Neural cell (in vitro differentiated cells): ENCODE measurements at regions not wholly inside any gene's neighbourhood (a gene's known extent, or its start where the extent isn't known, plus 50 kb on each side); places are given as distances from the start of the nearest gene placed in this dataset.

Experiments
- H2AFZ ChIP-seq: fragments of 200-600, 300-800 bp; sonication (generic), shearing (Covaris generic); 2 replicates; pipeline ENCODE4 v1.6.0; 2014; ENCODE audit warnings: low read depth, mild to moderate bottlenecking, antibody characterized with exemption, low read length, moderate library complexity
- H3F3A ChIP-seq: fragments of 200-600 bp; shearing (Covaris generic); 2 replicates; pipeline ENCODE4 v1.6.1; 2016; ENCODE audit warnings: mild to moderate bottlenecking, moderate library complexity, mixed read lengths, antibody characterized with exemption, low read length; ENCODE audit not compliant: insufficient read depth, poor library complexity, severe bottlenecking
- H3K27ac ChIP-seq: fragments of 200-600, 300-800 bp; sonication (generic), shearing (Covaris generic); 2 replicates; pipeline ENCODE4 v1.5.1; 2014; ENCODE audit warnings: mild to moderate bottlenecking, low read length, moderate library complexity
- H3K27me3 ChIP-seq: fragments of 300-800, 200-600 bp; sonication (generic), shearing (Covaris generic); 2 replicates; pipeline ENCODE4 v1.6.0; 2014; ENCODE audit warnings: mild to moderate bottlenecking, low read depth, low read length, moderate library complexity; ENCODE audit not compliant: insufficient read depth
- H3K36me3 ChIP-seq: fragments of 300-800, 200-600 bp; sonication (generic), shearing (Covaris generic); 2 replicates; pipeline ENCODE4 v1.5.1; 2014; ENCODE audit warnings: mild to moderate bottlenecking, antibody characterized with exemption, low read length, moderate library complexity; ENCODE audit not compliant: insufficient read depth
- H3K4me2 ChIP-seq: fragments of 300-800, 200-600 bp; sonication (generic), shearing (Covaris generic); 2 replicates; pipeline ENCODE4 v1.6.0; 2014; ENCODE audit warnings: mild to moderate bottlenecking, low read length
- H3K4me3 ChIP-seq: fragments of 300-800, 200-600 bp; sonication (generic), shearing (Covaris generic); 2 replicates; pipeline ENCODE4 v1.5.1; 2014; ENCODE audit warnings: mild to moderate bottlenecking, low read length, moderate library complexity
- H3K79me2 ChIP-seq: fragments of 200-600 bp; shearing (Covaris generic); replicated peaks from 2 replicates; pipeline ENCODE4 v1.6.0; 2014; ENCODE audit warnings: mild to moderate bottlenecking, low read length, moderate library complexity; ENCODE audit not compliant: insufficient read depth
- H3K9ac ChIP-seq: fragments of 300-800, 200-600 bp; sonication (generic), shearing (Covaris generic); 2 replicates; pipeline ENCODE4 v1.6.1; 2016; ENCODE audit warnings: mild to moderate bottlenecking, low read length, mixed read lengths
- H3K9me2 ChIP-seq: fragments of 200-600 bp; shearing (Covaris generic); 2 replicates; pipeline ENCODE4 v1.6.1; 2016; ENCODE audit warnings: mild to moderate bottlenecking, low read length, mixed read lengths; ENCODE audit not compliant: insufficient read depth
- H3K9me3 ChIP-seq: fragments of 200-600, 300-800 bp; sonication (generic), shearing (Covaris generic); 2 replicates; pipeline ENCODE4 v1.6.1; 2016; ENCODE audit warnings: mild to moderate bottlenecking, mixed run types, low read length, moderate library complexity, mixed read lengths
- H4K20me1 ChIP-seq: fragments of 200-600 bp; shearing (Covaris generic); 2 replicates; pipeline ENCODE4 v1.6.1; 2016; ENCODE audit warnings: mild to moderate bottlenecking, mixed run types; ENCODE audit not compliant: insufficient read depth
- EP300 ChIP-seq: fragments of 450-650 bp; conservative IDR thresholded peaks from 2 replicates; pipeline ENCODE4 v1.6.1; 2014; ENCODE audit warnings: antibody characterized with exemption, mild to moderate bottlenecking, moderate library complexity; ENCODE audit not compliant: poor library complexity, severe bottlenecking
- EZH2 ChIP-seq: fragments of 200-600, 300-800 bp; shearing (Covaris generic), sonication (generic); IDR thresholded peaks from 2 replicates; pipeline ENCODE4 v1.6.1; 2014; ENCODE audit warnings: antibody characterized with exemption, low read length, borderline replicate concordance, mild to moderate bottlenecking; ENCODE audit not compliant: insufficient read depth, poor library complexity, severe bottlenecking
- MXI1 ChIP-seq: fragments of 450-650 bp; conservative IDR thresholded peaks from 2 replicates; pipeline ENCODE4 v1.6.1; 2014; ENCODE audit warnings: antibody characterized with exemption, mild to moderate bottlenecking; ENCODE audit not compliant: poor library complexity, severe bottlenecking
- POLR2AphosphoS5 ChIP-seq: IDR thresholded peaks from 2 replicates; pipeline ENCODE4 v1.6.1; 2012
- RAD21 ChIP-seq: fragments of 450-650 bp; conservative IDR thresholded peaks from 2 replicates; pipeline ENCODE4 v1.6.1; 2014; ENCODE audit warnings: antibody characterized with exemption, mild to moderate bottlenecking, moderate library complexity
- SMC3 ChIP-seq: fragments of 450-650 bp; conservative IDR thresholded peaks from 2 replicates; pipeline ENCODE4 v1.6.1; 2014; ENCODE audit warnings: antibody characterized with exemption, mild to moderate bottlenecking, moderate library complexity; ENCODE audit not compliant: poor library complexity
- TAF1 ChIP-seq: IDR thresholded peaks from 2 replicates; pipeline ENCODE4 v1.6.1; 2012; ENCODE audit warnings: low read depth
- TF ChIP-seq, protein P1 (sequence below): IDR thresholded peaks from 2 replicates; pipeline ENCODE4 v1.6.1; 2012; ENCODE audit warnings: borderline replicate concordance
- TF ChIP-seq, protein P2 (sequence below): fragments of 450-650 bp; IDR thresholded peaks from 2 replicates; pipeline ENCODE4 v1.5.1; 2014; ENCODE audit warnings: antibody characterized with exemption, mild to moderate bottlenecking, moderate library complexity; ENCODE audit not compliant: poor library complexity, severe bottlenecking

DNA sequence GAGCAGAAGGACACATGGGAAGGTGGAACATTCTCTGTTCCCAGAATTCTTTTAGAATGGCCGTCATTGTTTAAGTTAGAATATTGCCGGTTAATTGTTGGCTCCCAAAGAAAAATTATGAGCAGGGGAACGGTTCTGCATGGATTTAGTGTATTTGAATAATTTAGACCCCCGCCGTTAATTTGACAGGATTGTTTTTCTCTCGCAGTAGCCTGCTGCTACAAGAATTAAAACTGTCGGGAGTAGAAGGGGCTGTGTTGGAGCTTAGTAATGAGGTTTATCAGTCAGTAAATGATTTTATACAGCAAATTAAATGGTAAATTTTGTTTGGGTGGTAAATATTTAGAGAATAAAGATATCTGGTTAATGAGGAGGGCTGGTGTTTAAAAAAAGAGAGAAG, 431.2 kb upstream of the DYNLRB2 start:
- Histone ChIP-seq H3K4me3 (no peak overlapping the region), H3K9me2 (no peaks in the 10 kb centered on the region), H3K9ac (no peak overlapping the region), H3K27ac (no peak overlapping the region), H3K4me2 (no peak overlapping the region), H3K79me2 (no peaks in the 10 kb centered on the region), H2AFZ (no peak overlapping the region), H4K20me1 (no peaks in the 10 kb centered on the region), H3K27me3 (no peaks in the 10 kb centered on the region), H3K36me3 (no peaks in the 10 kb centered on the region), H3K9me3 (no peaks in the 10 kb centered on the region), H3F3A (no peaks in the 10 kb centered on the region)
- TF ChIP-seq, protein P1, sequence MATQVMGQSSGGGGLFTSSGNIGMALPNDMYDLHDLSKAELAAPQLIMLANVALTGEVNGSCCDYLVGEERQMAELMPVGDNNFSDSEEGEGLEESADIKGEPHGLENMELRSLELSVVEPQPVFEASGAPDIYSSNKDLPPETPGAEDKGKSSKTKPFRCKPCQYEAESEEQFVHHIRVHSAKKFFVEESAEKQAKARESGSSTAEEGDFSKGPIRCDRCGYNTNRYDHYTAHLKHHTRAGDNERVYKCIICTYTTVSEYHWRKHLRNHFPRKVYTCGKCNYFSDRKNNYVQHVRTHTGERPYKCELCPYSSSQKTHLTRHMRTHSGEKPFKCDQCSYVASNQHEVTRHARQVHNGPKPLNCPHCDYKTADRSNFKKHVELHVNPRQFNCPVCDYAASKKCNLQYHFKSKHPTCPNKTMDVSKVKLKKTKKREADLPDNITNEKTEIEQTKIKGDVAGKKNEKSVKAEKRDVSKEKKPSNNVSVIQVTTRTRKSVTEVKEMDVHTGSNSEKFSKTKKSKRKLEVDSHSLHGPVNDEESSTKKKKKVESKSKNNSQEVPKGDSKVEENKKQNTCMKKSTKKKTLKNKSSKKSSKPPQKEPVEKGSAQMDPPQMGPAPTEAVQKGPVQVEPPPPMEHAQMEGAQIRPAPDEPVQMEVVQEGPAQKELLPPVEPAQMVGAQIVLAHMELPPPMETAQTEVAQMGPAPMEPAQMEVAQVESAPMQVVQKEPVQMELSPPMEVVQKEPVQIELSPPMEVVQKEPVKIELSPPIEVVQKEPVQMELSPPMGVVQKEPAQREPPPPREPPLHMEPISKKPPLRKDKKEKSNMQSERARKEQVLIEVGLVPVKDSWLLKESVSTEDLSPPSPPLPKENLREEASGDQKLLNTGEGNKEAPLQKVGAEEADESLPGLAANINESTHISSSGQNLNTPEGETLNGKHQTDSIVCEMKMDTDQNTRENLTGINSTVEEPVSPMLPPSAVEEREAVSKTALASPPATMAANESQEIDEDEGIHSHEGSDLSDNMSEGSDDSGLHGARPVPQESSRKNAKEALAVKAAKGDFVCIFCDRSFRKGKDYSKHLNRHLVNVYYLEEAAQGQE, result no peak
- TF ChIP-seq MXI1 (no peak), RAD21 (no peak), POLR2AphosphoS5 (no peak), EZH2 (no peak), EP300 (no peak), TAF1 (no peak), SMC3 (no peak)
- TF ChIP-seq, protein P2, sequence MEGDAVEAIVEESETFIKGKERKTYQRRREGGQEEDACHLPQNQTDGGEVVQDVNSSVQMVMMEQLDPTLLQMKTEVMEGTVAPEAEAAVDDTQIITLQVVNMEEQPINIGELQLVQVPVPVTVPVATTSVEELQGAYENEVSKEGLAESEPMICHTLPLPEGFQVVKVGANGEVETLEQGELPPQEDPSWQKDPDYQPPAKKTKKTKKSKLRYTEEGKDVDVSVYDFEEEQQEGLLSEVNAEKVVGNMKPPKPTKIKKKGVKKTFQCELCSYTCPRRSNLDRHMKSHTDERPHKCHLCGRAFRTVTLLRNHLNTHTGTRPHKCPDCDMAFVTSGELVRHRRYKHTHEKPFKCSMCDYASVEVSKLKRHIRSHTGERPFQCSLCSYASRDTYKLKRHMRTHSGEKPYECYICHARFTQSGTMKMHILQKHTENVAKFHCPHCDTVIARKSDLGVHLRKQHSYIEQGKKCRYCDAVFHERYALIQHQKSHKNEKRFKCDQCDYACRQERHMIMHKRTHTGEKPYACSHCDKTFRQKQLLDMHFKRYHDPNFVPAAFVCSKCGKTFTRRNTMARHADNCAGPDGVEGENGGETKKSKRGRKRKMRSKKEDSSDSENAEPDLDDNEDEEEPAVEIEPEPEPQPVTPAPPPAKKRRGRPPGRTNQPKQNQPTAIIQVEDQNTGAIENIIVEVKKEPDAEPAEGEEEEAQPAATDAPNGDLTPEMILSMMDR, result no peak

DNA sequence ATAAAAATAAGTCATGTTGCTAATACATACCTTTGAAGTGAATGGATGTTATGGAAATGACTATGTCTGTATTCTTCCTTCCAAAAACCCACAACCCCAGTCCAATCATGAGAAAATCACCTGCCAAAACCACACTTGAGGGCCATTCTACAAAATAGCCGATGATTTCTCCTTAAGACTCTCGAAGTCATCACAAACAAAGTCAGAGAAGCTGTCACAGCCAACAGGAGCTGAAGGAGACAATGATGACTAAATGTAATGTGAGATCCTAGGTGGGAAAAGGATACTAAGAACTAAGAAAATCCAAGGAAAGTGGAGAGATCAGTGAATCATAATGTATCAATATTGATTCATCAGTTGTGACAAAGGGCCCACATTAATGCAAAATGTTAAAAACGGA, 432.9 kb upstream of the DYNLRB2 start:
- Histone ChIP-seq H4K20me1 (no peaks in the 10 kb centered on the region), H3F3A (no peaks in the 10 kb centered on the region), H3K4me3 (no peak overlapping the region), H3K79me2 (no peaks in the 10 kb centered on the region), H3K27me3 (no peaks in the 10 kb centered on the region), H3K9ac (no peak overlapping the region), H3K9me3 (no peaks in the 10 kb centered on the region), H3K9me2 (no peaks in the 10 kb centered on the region), H3K36me3 (no peaks in the 10 kb centered on the region), H3K4me2 (no peak overlapping the region), H2AFZ (no peak overlapping the region), H3K27ac (no peak overlapping the region)
- no peak for TF ChIP-seq EZH2
- TF ChIP-seq, protein P1, result no peak
- no peak for TF ChIP-seq EP300
- no peak for TF ChIP-seq TAF1
- TF ChIP-seq MXI1, result no peak
- TF ChIP-seq RAD21, result no peak
- TF ChIP-seq, protein P2, result no peak
